GM23248 (cell line): ENCODE measurements at regions not wholly inside any gene's neighbourhood (a gene's known extent, or its start where the extent isn't known, plus 50 kb on each side); places are given as distances from the start of the nearest gene placed in this dataset.

Source experiments
- DNase-seq: peaks from one replicate; pipeline ENCODE4 v3.0.0-alpha.2; 2015
- H2AFZ ChIP-seq: fragments of 200-600 bp; sonication (generic); 2 replicates; pipeline ENCODE4 v1.6.1; 2016; ENCODE audit warnings: antibody characterized with exemption
- H3F3A ChIP-seq: fragments of 200-600 bp; sonication (generic); 2 replicates; pipeline ENCODE4 v1.6.1; 2016; ENCODE audit warnings: mild to moderate bottlenecking, antibody characterized with exemption, mixed run types; ENCODE audit not compliant: insufficient read depth
- H3K27ac ChIP-seq: fragments of 200-600 bp; sonication (generic); 2 replicates; pipeline ENCODE4 v1.5.1; 2016; ENCODE audit warnings: mild to moderate bottlenecking
- H3K27me3 ChIP-seq: fragments of 200-600 bp; sonication (generic); replicated peaks from 2 replicates; pipeline ENCODE4 v1.6.1; 2016; ENCODE audit warnings: mild to moderate bottlenecking; ENCODE audit not compliant: insufficient read depth
- H3K36me3 ChIP-seq: fragments of 200-600 bp; sonication (generic); 2 replicates; pipeline ENCODE4 v1.6.1; 2016; ENCODE audit warnings: low read depth, mild to moderate bottlenecking
- H3K4me1 ChIP-seq: fragments of 200-600 bp; sonication (generic); 2 replicates; pipeline ENCODE4 v1.6.1; 2016; ENCODE audit warnings: mild to moderate bottlenecking; ENCODE audit not compliant: insufficient read depth
- H3K4me2 ChIP-seq: fragments of 200-600 bp; sonication (generic); one replicate; pipeline ENCODE4 v1.6.1; 2016; ENCODE audit warnings: mild to moderate bottlenecking; ENCODE audit not compliant: unreplicated experiment
- H3K4me3 ChIP-seq: fragments of 200-600 bp; sonication (generic); 2 replicates; pipeline ENCODE4 v1.5.1; 2016; ENCODE audit warnings: mild to moderate bottlenecking
- H3K79me2 ChIP-seq: fragments of 200-600 bp; sonication (generic); 2 replicates; pipeline ENCODE4 v1.6.1; 2016; ENCODE audit warnings: mild to moderate bottlenecking; ENCODE audit not compliant: insufficient read depth
- H3K9ac ChIP-seq: fragments of 200-600 bp; sonication (generic); 2 replicates; pipeline ENCODE4 v1.6.1; 2016; ENCODE audit warnings: mild to moderate bottlenecking
- H3K9me2 ChIP-seq: fragments of 200-600 bp; sonication (generic); 2 replicates; pipeline ENCODE4 v1.6.1; 2016; ENCODE audit warnings: mixed run types, mild to moderate bottlenecking, moderate library complexity; ENCODE audit not compliant: insufficient read depth
- H3K9me3 ChIP-seq: fragments of 200-600 bp; sonication (generic); one replicate; pipeline ENCODE4 v1.6.1; 2017; ENCODE audit warnings: low read depth
- H4K20me1 ChIP-seq: fragments of 200-600 bp; sonication (generic); 2 replicates; pipeline ENCODE4 v1.6.0; 2016; ENCODE audit not compliant: insufficient read depth
- EZH2 ChIP-seq: fragments of 200-600 bp; sonication (generic); IDR thresholded peaks from 2 replicates; pipeline ENCODE4 v1.6.1; 2018; ENCODE audit warnings: antibody characterized with exemption, mild to moderate bottlenecking; ENCODE audit not compliant: insufficient read depth, poor library complexity, severe bottlenecking
- EZH2phosphoT487 ChIP-seq: fragments of 200-600 bp; sonication (generic); IDR thresholded peaks from 2 replicates; pipeline ENCODE4 v1.6.1; 2018; ENCODE audit warnings: antibody characterized with exemption, moderate library complexity, mild to moderate bottlenecking, low read depth; ENCODE audit not compliant: insufficient read depth
- WGBS, 2 experiments: methylation state at CpG; one replicate each; pipeline ENCODE4 v1.1.6; 2015 to 2017; ENCODE audit warnings: low lambda C conversion rate in 2 of 2, low coverage in 1 of 2; ENCODE audit errors: missing lambda C conversion rate in 2 of 2; 5-methylcytosine and 5-hydroxymethylcytosine counted together
- in situ Hi-C: fragments of 300-500 bp; cut with MboI; formaldehyde crosslinking; loops from 2 replicates; pipeline ENCODE4 v1.15.0; 2020

DNA sequence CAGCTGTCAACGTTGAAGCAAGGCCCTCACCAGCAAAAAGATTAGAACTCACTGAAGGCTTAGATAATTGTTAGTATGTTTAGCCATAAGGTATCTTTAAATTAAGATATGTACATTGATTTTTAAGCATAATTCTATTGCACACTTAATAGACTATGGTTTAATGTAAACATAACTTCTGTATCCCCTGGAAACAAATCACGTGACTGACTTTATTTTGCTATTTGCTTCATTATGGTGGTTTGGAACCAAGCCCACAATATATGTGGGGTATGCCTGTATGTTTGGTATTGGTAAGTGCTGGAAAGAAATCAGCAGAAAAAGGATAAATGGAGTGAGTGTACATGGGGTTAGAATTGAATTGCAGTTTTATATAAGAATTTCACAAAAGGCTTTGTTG lies 111.9 kb downstream of the NMUR2 start:
- H3K9ac ChIP-seq: no peak overlapping the region
- no peak overlapping the region for H3K4me3 ChIP-seq
- no peaks in the 10 kb centered on the region for H3F3A ChIP-seq
- no peaks in the 10 kb centered on the region for H4K20me1 ChIP-seq
- TF ChIP-seq EZH2phosphoT487: no peak
- no peak for TF ChIP-seq EZH2
- H3K4me2 ChIP-seq: no peak overlapping the region
- in situ Hi-C loops: no loop called here
- no peaks in the 10 kb centered on the region for H3K79me2 ChIP-seq
- H2AFZ ChIP-seq: no peak overlapping the region
- no peak overlapping the region for H3K27ac ChIP-seq
- H3K36me3 ChIP-seq: no peaks in the 10 kb centered on the region
- H3K9me3 ChIP-seq: no peaks in the 10 kb centered on the region
- no peak for DNase-seq
- H3K27me3 ChIP-seq: no peaks in the 10 kb centered on the region
- no peaks in the 10 kb centered on the region for H3K4me1 ChIP-seq
- WGBS, 2 experiments: 1 to 7% methylated on average over 2 of the region's 2 CpGs
- no peaks in the 10 kb centered on the region for H3K9me2 ChIP-seq

DNA sequence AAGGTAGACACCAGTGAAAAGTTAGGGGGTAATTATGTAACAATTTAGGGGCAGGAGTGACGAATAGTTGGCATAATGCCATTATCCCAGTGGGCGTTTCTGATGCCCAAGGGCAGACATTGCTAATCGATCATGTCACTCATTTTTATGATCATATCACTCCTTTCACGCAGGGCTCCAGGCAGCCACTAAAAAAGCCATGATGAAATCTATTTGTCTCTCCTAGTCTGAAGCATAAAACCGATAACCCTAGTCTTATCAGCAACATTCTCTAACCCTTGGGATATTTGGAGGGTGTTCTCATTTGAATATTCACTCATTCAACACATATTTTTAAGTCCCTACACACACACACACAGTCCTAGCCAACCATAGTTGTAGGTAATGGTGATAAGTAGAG lies 114.9 kb downstream of the NMUR2 start:
- H3K4me1 ChIP-seq: no peaks in the 10 kb centered on the region
- no peak overlapping the region for H3K9ac ChIP-seq
- no peaks in the 10 kb centered on the region for H3K36me3 ChIP-seq
- 13 to 19% methylated on average over 5 of the region's 5 CpGs for WGBS, 2 experiments
- TF ChIP-seq EZH2: no peak
- no peak for DNase-seq
- no peaks in the 10 kb centered on the region for H4K20me1 ChIP-seq
- H3K79me2 ChIP-seq: no peaks in the 10 kb centered on the region
- H3K4me3 ChIP-seq: no peak overlapping the region
- no peaks in the 10 kb centered on the region for H3F3A ChIP-seq
- H2AFZ ChIP-seq: no peak overlapping the region
- H3K27me3 ChIP-seq: no peaks in the 10 kb centered on the region
- in situ Hi-C loops: no loop called here
- no peak overlapping the region for H3K4me2 ChIP-seq
- no peaks in the 10 kb centered on the region for H3K9me2 ChIP-seq
- H3K27ac ChIP-seq: no peak overlapping the region
- no peaks in the 10 kb centered on the region for H3K9me3 ChIP-seq

DNA sequence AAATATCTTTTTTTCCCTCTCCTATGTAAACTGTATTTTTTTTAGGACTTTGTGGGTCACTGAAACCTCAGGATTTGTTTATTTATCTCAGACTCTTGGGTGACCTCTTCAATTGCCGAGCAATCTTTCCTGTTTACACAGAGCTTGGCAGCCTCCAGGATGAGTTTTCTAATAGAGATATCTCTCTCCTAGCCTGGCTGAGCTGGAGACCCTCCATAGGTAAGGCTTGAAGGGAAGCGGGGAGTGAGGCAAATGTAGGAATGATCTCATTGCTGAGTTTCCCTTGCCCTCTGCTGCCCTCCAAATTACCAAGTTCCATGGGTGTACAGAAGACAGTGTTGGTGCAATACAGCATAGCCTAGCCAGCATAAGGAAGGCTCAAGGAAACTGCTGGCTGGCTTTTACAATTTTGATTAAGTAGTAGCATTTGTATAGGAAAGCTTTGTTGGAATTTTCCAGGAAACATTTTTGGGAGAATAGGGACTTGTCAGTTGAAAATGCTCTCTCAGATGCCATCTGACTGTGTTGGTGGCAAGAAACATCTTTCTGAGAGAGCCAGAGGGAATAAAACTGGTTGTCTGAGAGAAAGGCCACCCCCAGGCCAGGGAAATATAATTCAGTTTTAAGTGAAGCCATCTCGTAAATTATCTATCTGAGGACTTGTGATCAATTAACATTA lies 116.0 kb downstream of the NMUR2 start:
- Histone ChIP-seq H3K4me1 (no peaks in the 10 kb centered on the region), H3K9me3 (no peaks in the 10 kb centered on the region), H3K9ac (no peak overlapping the region), H3K4me3 (no peak overlapping the region), H3F3A (no peaks in the 10 kb centered on the region), H3K9me2 (no peaks in the 10 kb centered on the region), H3K79me2 (no peaks in the 10 kb centered on the region), H3K4me2 (no peak overlapping the region), H2AFZ (no peak overlapping the region), H3K27ac (no peak overlapping the region), H4K20me1 (no peaks in the 10 kb centered on the region), H3K27me3 (no peaks in the 10 kb centered on the region), H3K36me3 (no peaks in the 10 kb centered on the region)
- in situ Hi-C loops: no loop called here
- TF ChIP-seq EZH2phosphoT487 (no peak), EZH2 (no peak)
- WGBS, 2 experiments: 17 to 22% methylated on average over 3 of the region's 3 CpGs
- DNase-seq: no peak

DNA sequence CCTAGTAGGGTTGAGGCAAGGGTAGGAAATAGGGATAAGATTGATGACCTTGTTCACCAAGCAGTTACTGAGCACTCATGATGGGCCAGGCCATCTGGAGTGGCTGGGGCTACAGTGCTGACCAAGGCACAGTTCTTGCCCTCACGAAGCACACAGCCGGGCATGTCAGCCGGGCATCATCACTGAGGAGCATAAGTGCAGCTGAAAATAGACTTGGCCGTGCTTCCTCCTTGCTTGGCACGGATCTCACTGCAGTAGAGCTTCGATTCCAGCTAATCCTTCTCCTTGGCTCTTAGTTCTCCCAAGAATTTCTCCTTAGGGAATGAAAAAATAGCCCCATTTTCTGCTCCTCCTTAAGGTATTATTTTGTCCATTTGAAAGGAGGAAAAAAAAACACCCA lies 116.6 kb downstream of the NMUR2 start:
- no peaks in the 10 kb centered on the region for H3K4me1 ChIP-seq
- no peak overlapping the region for H3K4me2 ChIP-seq
- H3K4me3 ChIP-seq: no peak overlapping the region
- no peak overlapping the region for H2AFZ ChIP-seq
- no peak overlapping the region for H3K9ac ChIP-seq
- no peak overlapping the region for H3K27ac ChIP-seq
- TF ChIP-seq EZH2phosphoT487 (no peak), EZH2 (no peak)
- WGBS, 2 experiments: 10% methylated on average over 6 of the region's 6 CpGs
- no peaks in the 10 kb centered on the region for H4K20me1 ChIP-seq
- no peaks in the 10 kb centered on the region for H3K9me3 ChIP-seq
- in situ Hi-C loops: no loop called here
- no peaks in the 10 kb centered on the region for H3F3A ChIP-seq
- no peaks in the 10 kb centered on the region for H3K9me2 ChIP-seq
- H3K36me3 ChIP-seq: no peaks in the 10 kb centered on the region
- H3K27me3 ChIP-seq: no peaks in the 10 kb centered on the region
- H3K79me2 ChIP-seq: no peaks in the 10 kb centered on the region
- DNase-seq: no peak

DNA sequence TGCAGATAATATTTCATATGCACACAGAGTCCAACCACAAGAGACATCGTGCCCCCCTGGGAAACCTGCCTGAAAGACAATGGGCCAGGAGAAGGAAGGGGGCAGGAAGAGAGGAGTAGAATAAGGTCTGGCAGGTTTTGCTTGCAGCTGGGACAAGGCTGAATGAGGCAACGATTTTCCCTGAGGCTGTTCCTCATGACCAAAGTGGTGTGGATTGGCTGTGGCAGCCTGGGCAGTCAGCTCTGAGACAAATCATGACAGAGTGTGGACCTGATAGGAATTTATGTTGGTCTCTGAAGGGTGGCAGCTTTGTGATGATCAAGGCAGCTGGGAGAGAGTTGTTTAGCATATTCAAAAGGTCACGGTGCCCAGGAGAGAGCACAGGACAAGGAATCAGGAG lies 119.3 kb downstream of the NMUR2 start:
- in situ Hi-C loops: no loop called here
- Histone ChIP-seq H3K9ac (no peak overlapping the region), H3K36me3 (no peaks in the 10 kb centered on the region), H3K4me3 (no peak overlapping the region), H3K4me1 (no peaks in the 10 kb centered on the region), H3K9me2 (no peaks in the 10 kb centered on the region), H3K79me2 (no peaks in the 10 kb centered on the region), H3K9me3 (no peaks in the 10 kb centered on the region), H3F3A (no peaks in the 10 kb centered on the region), H4K20me1 (no peaks in the 10 kb centered on the region), H3K4me2 (no peak overlapping the region), H3K27me3 (no peaks in the 10 kb centered on the region), H3K27ac (no peak overlapping the region), H2AFZ (no peak overlapping the region)
- DNase-seq: no peak
- 2 to 13% methylated on average over 3 of the region's 3 CpGs for WGBS, 2 experiments
- TF ChIP-seq EZH2phosphoT487 (no peak), EZH2 (no peak)
